CD14-positive monocyte (primary cell): ENCODE measurements at regions not wholly inside any gene's neighbourhood (a gene's known extent, or its start where the extent isn't known, plus 50 kb on each side); places are given as distances from the start of the nearest gene placed in this dataset.

ENCODE experiments used
- DNase-seq, 3 donors: peaks; one replicate each; pipeline ENCODE4 v3.0.0-alpha.2; 2011 to 2022
- H2AFZ ChIP-seq: 2 replicates; pipeline ENCODE4 v1.6.0; 2012; ENCODE audit warnings: mild to moderate bottlenecking, low read depth, low read length, inconsistent platforms; ENCODE audit not compliant: insufficient read depth, poor library complexity, severe bottlenecking
- H3K27ac ChIP-seq, 2 donors: 1 replicate in 1 of 2; 2 replicates in 1 of 2; pipeline ENCODE4 v1.5.1; 2012 to 2013; ENCODE audit warnings: low read length in 2 of 2, control low read depth in 1 of 2, inconsistent platforms in 1 of 2, low read depth in 1 of 2, mild to moderate bottlenecking in 1 of 2
- H3K27me3 ChIP-seq, 2 donors: one replicate each; pipeline versions ENCODE4 v1.6.0 to v1.6.1; 2011 to 2013; ENCODE audit warnings: low read length in 2 of 2; ENCODE audit not compliant: control insufficient read depth in 2 of 2, insufficient read depth in 2 of 2
- H3K36me3 ChIP-seq, 2 donors: replicated peaks in 1 of 2; 1 replicate in 1 of 2; 2 replicates in 1 of 2; pipeline versions ENCODE4 v1.5.1 to v1.6.1; 2012 to 2013; ENCODE audit warnings: low read length in 2 of 2, control low read depth in 1 of 2, inconsistent platforms in 1 of 2, mild to moderate bottlenecking in 1 of 2; ENCODE audit not compliant: insufficient read depth in 2 of 2, control insufficient read depth in 1 of 2
- H3K4me1 ChIP-seq, 2 donors: 1 replicate in 1 of 2; 2 replicates in 1 of 2; pipeline versions ENCODE4 v1.5.1 to v1.6.1; 2012 to 2013; ENCODE audit warnings: low read length in 2 of 2, control low read depth in 1 of 2, inconsistent platforms in 1 of 2, mild to moderate bottlenecking in 1 of 2, moderate library complexity in 1 of 2; ENCODE audit not compliant: insufficient read depth in 2 of 2, control insufficient read depth in 1 of 2
- H3K4me2 ChIP-seq: replicated peaks from 2 replicates; pipeline ENCODE3; 2012; ENCODE audit warnings: low read length, moderate library complexity, mild to moderate bottlenecking; ENCODE audit not compliant: poor library complexity, severe bottlenecking; ENCODE audit errors: extremely low read depth
- H3K4me3 ChIP-seq, 3 experiments: fragments of 200-600 bp in 1 of 3; sonication (generic) in 1 of 3; replicated peaks in 1 of 3; 1 replicate in 2 of 3; 2 replicates in 1 of 3; pipeline ENCODE4 v1.5.1; 2011 to 2013; ENCODE audit warnings: low read length in 3 of 3, mild to moderate bottlenecking in 3 of 3, control low read depth in 2 of 3, low read depth in 2 of 3, inconsistent platforms in 1 of 3, moderate library complexity in 1 of 3
- H3K79me2 ChIP-seq: 2 replicates; pipeline ENCODE4 v1.6.0; 2012; ENCODE audit warnings: mild to moderate bottlenecking, control low read depth, inconsistent platforms, low read length, moderate library complexity; ENCODE audit not compliant: insufficient read depth
- H3K9ac ChIP-seq: 2 replicates; pipeline ENCODE4 v1.6.0; 2017; ENCODE audit warnings: low read length, mild to moderate bottlenecking; ENCODE audit not compliant: insufficient read depth, poor library complexity, severe bottlenecking
- H3K9me3 ChIP-seq, 2 donors: replicated peaks in 1 of 2; 1 replicate in 1 of 2; 2 replicates in 1 of 2; pipeline versions ENCODE4 v1.5.1 to v1.6.1; 2012 to 2013; ENCODE audit warnings: low read length in 2 of 2, control low read depth in 1 of 2; ENCODE audit not compliant: control insufficient read depth in 1 of 2, insufficient read depth in 1 of 2
- H4K20me1 ChIP-seq: 2 replicates; pipeline ENCODE4 v1.6.0; 2012; ENCODE audit warnings: mild to moderate bottlenecking, low read length, control low read depth, moderate library complexity; ENCODE audit not compliant: insufficient read depth
- H3K27ac Mint-ChIP-seq, 7 donors: one replicate each; pipeline ENCODE4 v1.8.0; 2020; ENCODE audit warnings: mild to moderate bottlenecking in 7 of 7, mixed read lengths in 7 of 7, moderate library complexity in 6 of 7, inconsistent platforms in 2 of 7
- H3K27me3 Mint-ChIP-seq, 3 donors: one replicate each; pipeline ENCODE4 v1.8.0; 2021 to 2022; ENCODE audit warnings: low read depth in 3 of 3, mild to moderate bottlenecking in 3 of 3, mixed read lengths in 3 of 3, moderate library complexity in 3 of 3, inconsistent platforms in 1 of 3
- H3K36me3 Mint-ChIP-seq, 2 donors: one replicate each; pipeline ENCODE4 v1.8.0; 2020; ENCODE audit warnings: mixed read lengths in 2 of 2, inconsistent platforms in 1 of 2, mild to moderate bottlenecking in 1 of 2
- H3K4me1 Mint-ChIP-seq: one replicate; pipeline ENCODE4 v1.8.0; 2020; ENCODE audit warnings: mild to moderate bottlenecking, mixed read lengths
- H3K4me3 Mint-ChIP-seq, 2 donors: one replicate each; pipeline ENCODE4 v1.8.0; 2020; ENCODE audit warnings: mild to moderate bottlenecking in 2 of 2, mixed read lengths in 2 of 2, moderate library complexity in 1 of 2
- H3K9me3 Mint-ChIP-seq, 7 donors: one replicate each; pipeline ENCODE4 v1.8.0; 2020 to 2022; ENCODE audit warnings: mixed read lengths in 7 of 7, mild to moderate bottlenecking in 6 of 7, moderate library complexity in 6 of 7, inconsistent platforms in 2 of 7
- CTCF ChIP-seq: fragments of 200-600 bp; IDR thresholded peaks from one replicate; pipeline ENCODE4 v1.8.0; 2022; ENCODE audit warnings: antibody characterized with exemption, mild to moderate bottlenecking
- WGBS: methylation state at CpG from one replicate; pipeline ENCODE4 v1.1.5; 2013; ENCODE audit warnings: missing lambda C conversion rate; ENCODE audit not compliant: insufficient coverage; 5-methylcytosine and 5-hydroxymethylcytosine counted together
- intact Hi-C, 2 donors: fragments of 100-400 bp; cut with micrococcal nuclease; formaldehyde crosslinking; loops; one replicate each; pipeline versions ENCODE4 v1.15.0 to v1.15.1; 2023

DNA sequence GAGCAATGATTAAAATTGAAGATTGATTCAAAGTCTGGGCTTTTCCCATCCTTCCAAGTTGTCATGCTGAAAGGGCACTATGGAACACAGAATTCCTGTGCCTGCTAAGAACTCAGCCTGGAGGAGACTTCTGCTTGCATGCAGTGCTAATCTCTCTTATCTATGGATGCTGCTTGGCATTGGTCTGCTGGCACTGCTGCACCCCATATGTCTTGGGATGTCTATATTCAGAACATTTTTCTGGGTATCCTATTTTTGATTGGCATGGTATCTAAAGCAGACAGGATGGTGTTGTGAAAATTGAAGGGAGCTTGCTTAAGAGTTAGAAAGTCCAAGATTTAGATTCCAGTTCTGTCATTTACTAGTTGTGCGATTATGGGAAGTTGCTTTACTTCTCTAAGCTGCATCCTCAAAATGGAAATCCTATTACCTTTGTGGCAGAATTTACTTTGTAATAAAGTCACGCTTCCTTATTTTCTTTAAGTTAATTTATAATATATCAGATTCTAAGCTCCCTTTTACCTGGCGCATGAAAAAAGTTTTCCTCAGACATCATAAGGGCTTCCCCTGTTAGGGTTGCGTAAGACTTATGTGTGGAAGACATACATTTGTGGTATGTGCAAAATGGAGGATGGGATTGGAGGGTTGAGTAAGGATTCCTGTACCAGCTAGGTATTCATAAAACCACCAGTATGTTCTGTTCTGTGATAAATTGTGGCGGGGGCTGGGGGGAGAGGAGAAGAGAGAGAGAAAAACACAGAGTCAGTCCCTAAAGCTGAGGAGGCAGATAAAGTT, 254.0 kb downstream of the DMAC1 start:
- H3K4me3 ChIP-seq, result no peak overlapping the region
- H4K20me1 ChIP-seq, result no peaks in the 10 kb centered on the region
- TF ChIP-seq CTCF, result no peak
- no peak overlapping the region for H3K9ac ChIP-seq
- 80% methylated on average over 1 of the region's 5 CpGs for WGBS
- Mint-ChIP-seq H3K4me3 (no peak overlapping the region), H3K27ac (no peak overlapping the region), H3K4me1 (no peaks in the 10 kb centered on the region), H3K27me3 (peaks cover 0 to 2% (median 0%) of the 10 kb centered on the region in 3 donors), H3K36me3 (no peaks in the 10 kb centered on the region), H3K9me3 (peaks cover 0 to 6% (median 0%) of the 10 kb centered on the region in 7 donors)
- intact Hi-C loops, result no loop called here
- no peaks in the 10 kb centered on the region for H3K79me2 ChIP-seq
- H2AFZ ChIP-seq, result no peak overlapping the region
- H3K9me3 ChIP-seq, result no peaks in the 10 kb centered on the region
- H3K36me3 ChIP-seq, result no peaks in the 10 kb centered on the region
- H3K27ac ChIP-seq, result no peak overlapping the region
- no peak for DNase-seq
- no peaks in the 10 kb centered on the region for H3K27me3 ChIP-seq
- no peak overlapping the region for H3K4me2 ChIP-seq
- no peaks in the 10 kb centered on the region for H3K4me1 ChIP-seq

GRCh38 chr9:7542693-7543092, 256.9 kb downstream of the DMAC1 start:
- H3K9ac ChIP-seq, result no peak overlapping the region
- H3K36me3 Mint-ChIP-seq, result no peaks in the 10 kb centered on the region
- DNase-seq, result no peak
- no peaks in the 10 kb centered on the region for H3K4me1 ChIP-seq
- H3K4me2 ChIP-seq, result no peak overlapping the region
- no peaks in the 10 kb centered on the region for H3K79me2 ChIP-seq
- no peaks in the 10 kb centered on the region for H3K27me3 ChIP-seq
- H3K27ac ChIP-seq, result no peak overlapping the region
- H3K4me3 Mint-ChIP-seq, result no peak overlapping the region
- H4K20me1 ChIP-seq, result no peaks in the 10 kb centered on the region
- no peak for TF ChIP-seq CTCF
- no peaks in the 10 kb centered on the region for H3K9me3 ChIP-seq
- no peak overlapping the region for H2AFZ ChIP-seq
- 85% methylated on average over 4 of the region's 4 CpGs for WGBS
- intact Hi-C loops, result no loop called here
- H3K27me3 Mint-ChIP-seq, result no peaks in the 10 kb centered on the region
- no peak overlapping the region for H3K4me3 ChIP-seq
- no peaks in the 10 kb centered on the region for H3K4me1 Mint-ChIP-seq
- H3K9me3 Mint-ChIP-seq, result no peaks in the 10 kb centered on the region
- no peak overlapping the region for H3K27ac Mint-ChIP-seq
- no peaks in the 10 kb centered on the region for H3K36me3 ChIP-seq
